Left lung (tissue), 4 donors: ENCODE measurements at regions not wholly inside any gene's neighbourhood (a gene's known extent, or its start where the extent isn't known, plus 50 kb on each side); places are given as distances from the start of the nearest gene placed in this dataset.

Experiments
- ATAC-seq: fragments of 200-7000 bp; cut with Tn5 transposase; one replicate; pipeline ENCODE4 v1.9.1; 2020; ENCODE audit warnings: moderate library complexity
- DNase-seq, 4 donors: peaks; one replicate each; pipeline ENCODE4 v3.0.0-alpha.2; 2013 to 2020
- H3K27ac ChIP-seq, 2 donors: fragments of 200-600 bp; sonication (generic) in 1 of 2; one replicate each; pipeline versions ENCODE4 v1.5.0 to v1.8.0; 2020 to 2021
- H3K27me3 ChIP-seq, 2 donors: fragments of 200-600 bp; sonication (generic) in 1 of 2; one replicate each; pipeline versions ENCODE4 v1.5.0 to v1.8.0; 2020 to 2021
- H3K36me3 ChIP-seq, 2 donors: fragments of 200-600 bp; sonication (generic) in 1 of 2; one replicate each; pipeline versions ENCODE4 v1.5.0 to v1.8.0; 2020 to 2021
- H3K4me1 ChIP-seq, 2 donors: fragments of 200-600 bp; one replicate each; pipeline ENCODE4 v1.8.0; 2021
- H3K4me3 ChIP-seq, 2 donors: fragments of 200-600 bp; sonication (generic) in 1 of 2; one replicate each; pipeline versions ENCODE4 v1.5.0 to v1.8.0; 2020 to 2021; ENCODE audit warnings: mild to moderate bottlenecking in 1 of 2
- H3K9me3 ChIP-seq, 2 donors: fragments of 200-600 bp; sonication (generic) in 1 of 2; one replicate each; pipeline versions ENCODE4 v1.5.0 to v1.8.0; 2020 to 2021
- CTCF ChIP-seq, 2 donors: fragments of 200-600 bp; sonication (generic) in 1 of 2; IDR thresholded peaks; one replicate each; pipeline versions ENCODE4 v1.5.0 to v1.8.0; 2021; ENCODE audit warnings: antibody characterized with exemption in 2 of 2
- intact Hi-C, 2 donors: fragments of 100-400 bp; cut with DNase I; formaldehyde crosslinking; loops; one replicate each; pipeline versions ENCODE4 v1.11.2 to v1.14.2; 2022
- donor health status: DM: no; HTN: yes; CAD: no.
- donor health status: DM: no; HTN: no; CAD: no.

GRCh38 chr20:39554341-39554740 is 592.2 kb downstream of the DHX35 start:
- TF ChIP-seq CTCF (IDR thresholded peaks at IDR 0.05): no peak
- Histone ChIP-seq H3K4me1 (no peaks in the 10 kb centered on the region), H3K27me3 (no peaks in the 10 kb centered on the region), H3K27ac (no peak overlapping the region), H3K36me3 (no peaks in the 10 kb centered on the region), H3K4me3 (no peak overlapping the region), H3K9me3 (peaks cover 0 to 4% of the 10 kb centered on the region in 2 donors)
- ATAC-seq (no peak), DNase-seq (no peak)
- intact Hi-C loops: no loop called here

- Histone ChIP-seq H3K4me1 (no peaks in the 10 kb centered on the region), H3K27me3 (no peaks in the 10 kb centered on the region), H3K4me3 (no peak overlapping the region), H3K9me3 (peaks cover 0 to 4% of the 10 kb centered on the region in 2 donors), H3K36me3 (no peaks in the 10 kb centered on the region), H3K27ac (no peak overlapping the region)
- no peak for TF ChIP-seq CTCF (IDR thresholded peaks at IDR 0.05)
- DNase-seq: no peak
- intact Hi-C loops: no loop called here
- ATAC-seq: no peak
These were observed 591.0 kb downstream of the DHX35 start for GRCh38 chr20:39553120-39553519.

GRCh38 chr20:39549733-39550132 is 587.6 kb downstream of the DHX35 start:
- Histone ChIP-seq H3K4me3 (no peak overlapping the region), H3K36me3 (no peaks in the 10 kb centered on the region), H3K27ac (no peak overlapping the region), H3K4me1 (no peaks in the 10 kb centered on the region), H3K27me3 (no peaks in the 10 kb centered on the region), H3K9me3 (peaks cover 0 to 1% of the 10 kb centered on the region in 2 donors)
- DNase-seq (no peak), ATAC-seq (no peak)
- no peak for TF ChIP-seq CTCF (IDR thresholded peaks at IDR 0.05)
- intact Hi-C loops: no loop called here

GRCh38 chr20:39547546-39548408 is 585.6 kb downstream of the DHX35 start:
- no peak overlapping the region for H3K27ac ChIP-seq
- DNase-seq (no peak), ATAC-seq (no peak)
- no peaks in the 10 kb centered on the region for H3K27me3 ChIP-seq
- H3K4me1 ChIP-seq: no peaks in the 10 kb centered on the region
- no peak overlapping the region for H3K4me3 ChIP-seq
- intact Hi-C loops: no loop called here
- peaks cover 0 to 2% of the 10 kb centered on the region in 2 donors for H3K9me3 ChIP-seq
- no peak for TF ChIP-seq CTCF (IDR thresholded peaks at IDR 0.05)
- H3K36me3 ChIP-seq: no peaks in the 10 kb centered on the region

GRCh38 chr20:39541136-39541803 is 579.1 kb downstream of the DHX35 start:
- DNase-seq: no peak
- no peak overlapping the region for H3K4me3 ChIP-seq
- peaks cover 0 to 2% of the 10 kb centered on the region in 2 donors for H3K9me3 ChIP-seq
- TF ChIP-seq CTCF (IDR thresholded peaks at IDR 0.05): no peak
- no peak for ATAC-seq
- no peaks in the 10 kb centered on the region for H3K36me3 ChIP-seq
- no peaks in the 10 kb centered on the region for H3K4me1 ChIP-seq
- no peak overlapping the region for H3K27ac ChIP-seq
- no peaks in the 10 kb centered on the region for H3K27me3 ChIP-seq
- intact Hi-C loops: no loop called here
